NCI-H345 treated with DMSO at 0.1 percent for 48 hours (cell line): ENCODE measurements at regions not wholly inside any gene's neighbourhood (a gene's known extent, or its start where the extent isn't known, plus 50 kb on each side); places are given as distances from the start of the nearest gene placed in this dataset.

Experiments used
- DNase-seq: peaks from one replicate; lab custom pipeline; 2025; ENCODE audit not compliant: unreplicated experiment; lab: John Stamatoyannopoulos, UW

DNA sequence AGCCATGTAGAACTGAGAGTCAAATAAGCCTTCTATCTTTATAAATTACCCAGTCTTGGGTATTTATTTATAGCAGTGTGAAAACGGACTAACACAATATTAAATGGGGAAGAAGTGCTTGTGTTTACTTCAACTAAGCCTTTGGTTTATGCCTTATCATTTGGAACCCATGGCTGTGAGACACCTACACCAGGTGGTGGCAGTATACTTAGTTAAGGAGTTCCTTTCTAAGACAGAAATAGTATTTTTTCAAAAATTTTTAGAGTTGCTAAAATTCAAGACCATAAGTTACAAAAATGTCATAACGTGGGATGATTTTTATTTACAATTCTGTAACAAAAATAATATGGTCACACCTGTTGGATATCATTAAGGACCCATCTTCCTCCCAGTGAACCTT lies 354.5 kb upstream of the SOX14 start:
- DNase-seq: no peak

DNA sequence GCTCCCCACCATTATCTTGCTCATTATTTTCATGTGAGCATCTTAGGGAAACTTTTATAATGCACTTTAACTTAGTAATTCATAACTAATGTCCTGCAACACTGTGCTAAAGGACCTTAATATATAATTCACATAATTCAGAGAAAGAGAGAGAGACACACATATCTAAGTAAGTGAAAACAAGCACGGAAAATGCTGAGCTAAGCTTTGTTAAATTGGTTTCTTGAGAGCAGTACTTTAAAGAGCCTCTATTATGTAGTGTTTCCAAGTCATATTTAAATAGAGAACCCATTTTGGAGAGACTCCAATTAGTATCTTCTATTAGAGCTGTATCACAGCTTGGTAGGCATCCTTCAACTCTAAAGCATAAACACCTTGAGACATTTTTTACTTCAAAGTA lies 354.1 kb upstream of the SOX14 start:
- DNase-seq: no peak

DNA sequence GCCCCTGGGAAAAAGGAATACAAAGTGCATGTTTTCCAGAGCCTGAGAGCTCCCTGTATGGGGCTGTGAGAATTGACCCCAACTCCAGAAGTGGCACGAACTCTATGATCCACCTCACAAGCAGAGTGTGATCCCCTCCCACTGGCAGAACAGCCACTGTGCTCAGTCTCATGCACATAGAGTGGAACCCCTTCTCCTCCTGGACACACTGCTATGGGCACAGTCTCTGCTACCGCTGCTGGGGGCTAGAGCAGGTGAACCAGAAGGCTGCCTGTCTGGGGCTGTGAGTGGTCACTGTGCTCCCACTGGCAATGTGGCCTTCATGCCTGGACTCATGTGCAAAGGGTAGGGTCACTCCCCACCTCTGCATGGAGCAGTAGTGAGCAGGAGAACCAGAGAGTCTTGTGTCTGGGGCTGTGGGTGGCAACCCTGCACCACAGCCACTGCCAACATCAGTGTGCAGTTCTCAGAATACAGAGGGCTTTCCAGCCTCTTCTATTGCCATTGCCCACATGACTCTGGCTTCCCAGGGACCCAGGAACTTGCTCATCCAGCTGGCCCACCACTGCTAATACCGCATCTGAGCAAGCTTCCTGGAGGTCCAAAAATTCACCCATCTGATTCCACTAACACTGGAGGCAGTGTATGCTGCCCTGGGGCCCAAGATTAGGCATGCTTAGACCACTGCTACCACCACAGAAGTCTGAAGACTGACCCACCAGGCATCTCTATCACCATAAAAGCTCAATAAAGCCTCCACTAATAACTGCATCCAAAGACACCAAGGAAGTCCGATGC lies 343.7 kb upstream of the SOX14 start:
- DNase-seq: no peak

- no peak for DNase-seq
Measured at GRCh38 chr3:137438561-137438960, 325.6 kb upstream of the SOX14 start.

GRCh38 chr3:137460944-137461343 lies 303.2 kb upstream of the SOX14 start:
- peak; percentile 8 for DNase-seq

DNA sequence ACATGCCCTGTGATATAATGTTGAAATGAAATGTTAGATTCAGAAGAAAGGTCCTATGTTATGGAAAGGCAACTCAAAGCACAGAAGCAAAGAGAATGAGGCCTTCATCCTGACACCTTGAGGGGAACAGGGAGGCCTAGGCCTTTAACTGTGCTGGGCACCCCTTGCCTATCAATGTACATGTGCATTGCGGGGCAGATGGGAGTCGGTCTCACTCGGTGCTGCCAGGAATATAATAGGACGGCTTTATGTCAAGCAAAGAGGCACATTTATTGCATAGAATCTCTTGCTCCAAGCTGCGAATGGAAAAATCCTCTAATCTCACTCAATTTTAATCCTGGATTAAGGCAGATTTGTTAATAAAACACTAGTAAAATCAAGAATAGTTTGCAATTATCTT lies 301.0 kb upstream of the SOX14 start:
- no peak for DNase-seq

DNA sequence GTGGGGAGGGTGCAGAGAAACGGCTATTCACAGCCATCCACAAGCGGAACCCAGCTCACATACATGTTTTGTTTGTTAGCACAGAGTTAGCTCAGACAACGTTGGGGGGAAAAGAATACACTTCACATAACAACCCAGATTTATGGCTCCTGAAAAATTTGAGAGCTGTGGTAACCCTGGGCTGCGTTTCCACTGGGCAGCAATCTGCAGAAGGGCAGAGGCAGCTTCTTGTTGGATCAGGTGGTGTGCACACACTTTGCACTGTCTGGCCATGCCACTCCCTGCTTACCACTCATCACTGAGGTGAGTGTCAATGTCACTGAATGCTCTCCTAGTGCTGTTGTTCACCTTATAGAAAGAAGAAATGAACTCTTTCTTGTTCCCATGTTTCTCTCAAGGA lies 299.8 kb upstream of the SOX14 start:
- no peak for DNase-seq

DNA sequence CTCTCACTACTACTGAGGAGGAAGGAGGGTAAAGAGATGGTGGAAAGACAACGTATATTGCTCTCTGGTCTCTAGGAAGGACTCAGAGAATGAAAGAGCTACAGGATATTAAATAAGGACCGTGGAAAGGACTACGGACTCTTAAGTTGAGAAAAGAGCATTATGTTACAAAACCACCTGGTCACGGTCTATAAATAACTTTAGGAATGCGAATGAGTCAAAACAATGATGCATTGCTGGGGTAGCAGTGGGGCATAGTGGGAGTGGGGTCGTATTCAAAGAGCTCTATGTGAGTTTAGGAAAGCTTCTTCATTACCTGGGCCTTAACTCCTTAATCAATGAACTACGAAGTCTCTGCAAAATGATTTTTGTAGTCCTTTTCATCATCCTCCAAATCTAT lies 295.7 kb upstream of the SOX14 start:
- DNase-seq: no peak

DNA sequence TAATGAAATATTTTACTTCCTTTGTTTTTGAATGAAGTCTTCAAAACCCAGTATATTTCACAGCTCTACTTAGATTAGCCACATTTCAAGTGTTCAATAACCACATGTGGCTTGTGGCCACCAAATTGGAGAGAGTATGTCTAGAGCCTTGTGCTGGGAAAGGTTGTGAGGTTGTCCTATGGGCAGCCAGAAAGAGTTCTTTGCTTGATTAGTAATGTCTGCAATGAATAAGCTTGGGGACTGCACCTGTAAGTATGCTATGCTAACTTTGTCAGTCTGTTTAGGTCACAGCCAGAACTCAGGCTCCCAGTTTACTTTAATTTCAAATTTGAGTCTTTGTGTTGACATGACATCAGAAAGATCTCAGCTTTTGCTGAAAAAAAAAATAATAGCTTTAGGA lies 294.9 kb upstream of the SOX14 start:
- no peak for DNase-seq

GRCh38 chr3:137471130-137471529 lies 293.0 kb upstream of the SOX14 start:
- no peak for DNase-seq

DNA sequence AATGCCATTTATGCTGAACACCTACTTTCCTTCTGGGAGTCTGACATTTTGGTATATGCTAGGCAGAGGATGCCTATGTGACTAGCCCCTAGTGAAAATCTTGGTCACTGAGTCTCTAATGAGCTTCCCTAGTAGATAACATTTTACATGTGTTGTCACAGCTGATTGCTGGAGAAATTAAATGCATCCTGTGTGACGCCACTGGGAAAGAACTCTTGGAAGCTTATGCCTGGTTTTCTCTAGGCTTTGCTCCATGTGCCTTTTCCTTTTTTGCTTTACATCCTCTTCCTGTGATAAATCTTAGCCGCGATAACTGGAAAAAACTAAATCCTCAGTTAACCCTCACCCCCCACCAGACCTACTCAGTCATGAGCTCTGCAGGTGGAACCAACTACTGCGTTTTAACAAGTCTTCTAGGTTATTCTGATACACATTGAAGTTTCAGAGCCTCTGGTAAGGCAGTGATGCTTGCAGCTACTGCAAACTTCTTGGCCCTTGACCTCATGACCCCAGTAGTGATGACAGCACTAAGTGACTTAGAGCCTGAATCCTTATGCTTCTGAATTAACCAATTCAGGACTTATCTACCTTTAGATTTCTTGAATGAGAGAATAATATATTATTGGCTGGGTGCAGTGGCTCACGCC lies 292.4 kb upstream of the SOX14 start:
- DNase-seq: no peak

DNA sequence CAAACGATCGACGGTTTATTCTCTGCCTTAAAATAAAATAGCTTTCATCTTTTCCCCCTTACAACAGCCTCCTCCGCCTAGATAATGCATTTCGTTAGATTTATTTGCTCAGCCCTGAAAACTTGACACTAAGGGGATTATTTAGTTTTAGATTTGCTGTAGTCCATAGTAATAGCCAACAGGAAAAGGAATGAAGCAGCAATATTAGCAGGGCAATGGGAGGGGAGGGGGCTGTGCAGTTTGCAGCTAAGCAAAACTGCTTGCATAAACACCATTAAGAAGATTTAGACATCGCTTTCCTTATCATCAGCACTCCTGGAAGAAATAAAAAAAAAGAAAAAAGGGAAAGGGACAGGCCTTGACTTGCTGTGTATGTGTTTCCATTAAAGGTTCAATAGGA lies 286.5 kb upstream of the SOX14 start:
- no peak for DNase-seq

GRCh38 chr3:137509354-137510045 lies 254.6 kb upstream of the SOX14 start:
- DNase-seq: no peak

GRCh38 chr3:137511655-137512054 lies 252.5 kb upstream of the SOX14 start:
- no peak for DNase-seq

DNA sequence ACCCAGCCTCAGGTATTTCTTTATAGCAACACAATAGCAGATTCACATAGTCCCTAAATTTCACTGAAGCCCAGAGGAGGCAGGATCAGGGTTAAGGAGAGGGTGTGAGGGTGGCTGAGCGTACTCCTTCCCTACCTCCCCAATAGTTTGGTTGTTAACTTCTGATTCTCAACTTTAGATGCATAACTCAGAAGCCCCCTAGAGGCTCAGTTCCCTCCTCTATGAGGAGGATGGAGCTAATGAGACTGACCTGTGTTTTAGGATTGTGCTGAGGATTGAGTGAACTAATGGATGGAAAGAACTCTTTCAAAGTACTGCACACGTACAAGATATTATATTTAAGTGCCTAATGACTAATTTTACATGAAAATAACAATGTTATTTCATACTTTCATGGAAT lies 249.3 kb upstream of the SOX14 start:
- no peak for DNase-seq

DNA sequence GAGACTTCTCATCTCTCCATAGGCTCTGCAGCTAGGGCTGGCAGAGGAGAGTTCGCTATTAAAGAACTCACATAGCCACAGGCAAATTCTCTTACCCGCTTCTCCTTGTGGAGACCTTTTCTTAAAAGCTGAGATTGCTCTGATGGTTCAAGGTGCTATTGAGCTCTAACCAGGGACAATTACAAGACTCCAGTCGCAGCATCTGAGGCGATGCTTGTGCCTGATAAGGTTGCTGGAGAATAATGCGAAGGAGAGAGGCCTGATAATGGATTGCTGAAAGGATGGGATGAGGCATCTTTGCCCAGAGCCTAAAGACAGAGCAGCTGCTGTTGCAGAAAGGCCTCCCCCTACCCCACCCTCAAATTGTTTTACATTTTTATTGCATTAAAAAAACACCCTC lies 244.5 kb upstream of the SOX14 start:
- DNase-seq: no peak

DNA sequence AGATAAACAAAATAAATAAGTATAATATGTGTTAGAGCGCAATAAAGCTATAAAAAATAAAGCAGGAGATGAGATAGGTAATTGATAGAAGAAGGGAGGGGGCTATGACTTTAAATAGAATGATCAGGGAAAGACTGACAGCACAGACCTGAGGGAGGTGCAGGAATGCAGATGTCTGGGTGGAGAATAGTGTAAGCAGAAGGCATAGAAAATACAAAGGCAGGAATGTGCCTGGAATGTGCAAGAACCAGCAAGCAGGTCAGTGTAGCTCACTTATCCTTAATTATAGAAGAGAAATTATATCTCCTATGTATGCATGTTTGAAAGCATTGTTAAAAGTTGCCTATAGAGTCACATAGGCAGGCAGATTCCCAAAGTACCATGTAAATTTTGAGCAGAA lies 239.4 kb upstream of the SOX14 start:
- no peak for DNase-seq

DNA sequence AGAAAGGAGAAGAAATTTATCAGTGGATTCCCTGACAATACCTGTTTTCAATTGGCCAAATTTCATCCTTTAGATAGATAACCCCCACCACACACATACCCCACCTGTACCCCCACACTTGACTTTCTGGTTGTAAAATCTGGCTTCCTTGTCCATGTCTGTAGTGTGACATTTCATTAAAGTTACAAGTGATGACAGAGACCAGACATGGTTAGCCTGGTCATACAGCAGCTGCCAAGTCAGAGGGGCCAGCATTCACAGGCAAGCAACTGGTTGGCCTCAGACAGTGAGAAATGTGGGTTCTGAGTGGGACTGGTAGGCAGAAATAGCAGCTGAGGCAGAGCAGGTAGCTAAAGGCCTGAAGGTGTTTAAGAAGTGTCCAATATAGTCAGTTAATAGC lies 238.6 kb upstream of the SOX14 start:
- DNase-seq: no peak

DNA sequence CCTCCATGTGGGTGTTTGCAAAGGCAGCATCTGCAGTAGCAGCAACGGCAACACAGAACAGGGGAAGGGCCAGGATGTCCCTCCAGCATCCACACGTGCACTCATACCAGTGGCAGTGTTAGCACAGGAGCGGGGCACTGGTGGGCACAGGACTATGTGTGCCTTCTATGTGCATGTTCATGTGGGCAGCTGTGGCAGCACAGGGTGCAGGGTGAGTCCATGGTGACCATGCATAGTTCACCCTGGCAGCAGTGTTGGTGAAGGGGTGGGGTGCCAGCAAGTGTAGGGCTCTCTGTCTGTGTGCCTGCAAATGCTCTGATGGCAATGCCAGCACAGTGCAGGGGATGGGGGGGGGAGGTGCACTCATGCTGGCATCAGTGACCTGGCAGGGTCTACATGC lies 222.1 kb upstream of the SOX14 start:
- no peak for DNase-seq

DNA sequence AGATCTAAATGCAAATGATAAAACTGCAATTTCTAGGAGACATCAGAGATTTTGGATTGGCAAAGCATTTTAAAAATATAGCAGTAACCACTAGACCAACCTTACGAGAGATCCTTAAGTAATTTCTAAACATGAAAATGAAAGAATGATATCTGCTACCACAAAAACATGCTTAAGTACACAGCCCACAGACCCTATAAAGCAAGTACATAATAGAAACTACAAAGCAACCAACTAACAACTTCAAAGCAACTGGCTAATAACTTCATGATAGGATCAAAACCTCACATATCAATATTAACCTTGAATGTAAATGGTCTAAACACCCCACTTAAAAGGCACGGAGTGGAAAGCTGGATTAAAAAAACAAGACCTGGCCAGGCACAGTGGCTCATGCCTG lies 209.9 kb upstream of the SOX14 start:
- no peak for DNase-seq

- DNase-seq: no peak
Measured at GRCh38 chr3:137568880-137569279, 195.2 kb upstream of the SOX14 start.

DNA sequence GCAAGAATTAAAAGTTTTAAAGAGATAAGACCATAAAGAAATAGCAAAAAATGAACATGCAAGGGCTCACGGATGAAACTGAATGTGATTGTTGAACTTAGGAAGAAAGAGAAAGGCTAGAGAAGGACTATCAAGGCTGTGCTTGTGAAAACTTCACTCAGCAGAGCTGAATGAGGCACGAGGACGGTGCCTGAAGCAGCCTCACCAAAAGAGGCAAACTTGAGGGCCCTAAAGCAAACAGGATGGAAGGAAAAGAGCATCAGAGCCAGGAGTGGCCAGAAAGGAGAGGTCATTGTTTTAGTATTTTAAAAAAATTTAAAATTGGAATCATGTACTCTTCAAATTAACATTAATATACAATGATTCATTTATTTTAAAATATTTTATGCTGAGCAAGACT lies 191.2 kb upstream of the SOX14 start:
- no peak for DNase-seq
